ENCODE measurements at regions not wholly inside any gene's neighbourhood (a gene's known extent, or its start where the extent isn't known, plus 50 kb on each side); places are given as distances from the start of the nearest gene placed in this dataset.

DNA sequence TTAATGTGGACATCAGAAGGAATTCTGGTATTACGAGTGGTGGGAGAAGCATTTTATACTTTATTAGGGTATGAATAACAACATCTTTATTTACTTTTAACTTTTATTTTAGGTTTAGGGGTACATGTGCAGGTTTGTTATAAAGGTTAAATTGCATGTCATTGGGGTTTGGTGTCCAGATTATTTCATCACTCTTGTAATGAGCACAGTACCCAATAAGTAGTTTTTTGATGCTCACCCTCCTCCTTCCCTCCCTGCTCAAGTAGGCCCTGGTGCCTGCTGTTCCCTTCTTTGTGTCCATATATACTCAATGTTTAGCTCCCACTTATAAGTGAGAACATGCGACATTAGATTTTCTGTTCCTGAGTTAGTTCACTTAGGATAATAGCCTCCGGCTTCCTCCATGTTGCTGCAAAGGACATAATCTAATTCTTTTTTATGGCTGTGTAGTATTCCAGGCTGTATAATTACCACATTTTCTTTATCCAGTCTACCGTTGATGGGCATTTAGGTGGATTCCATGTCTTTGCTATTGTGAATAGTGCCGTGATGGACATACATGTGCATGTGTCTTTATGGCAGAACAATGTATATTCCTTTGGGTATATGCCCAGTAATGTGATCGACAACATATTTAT, 456.2 kb downstream of the XYLT1 start:
- Histone ChIP-seq H3K9me1 (ENCODE audit: insufficient read depth, low read length) (no peaks in the 10 kb centered on the region), H3K27me3 (ENCODE audit: control insufficient read depth, insufficient read depth, low read length) (no peaks in the 10 kb centered on the region), H3K4me2 (ENCODE audit: low read depth, low read length) (no peak overlapping the region), H2AK5ac (ENCODE audit: low read depth, low read length) (no peak overlapping the region), H2AFZ (replicated peaks; ENCODE audit: low read length, poor library complexity) (no peak overlapping the region), H2AK9ac (replicated peaks; ENCODE audit: low read depth, low read length, poor library complexity) (no peak overlapping the region), H3K23ac (ENCODE audit: low read depth, low read length) (no peak overlapping the region), H4K8ac (ENCODE audit: low read depth in 2 of 2, low read length in 2 of 2) (no peak overlapping the region), H4K20me1 (ENCODE audit: insufficient read depth, low read length) (no peaks in the 10 kb centered on the region), H2BK15ac (ENCODE audit: low read depth, low read length) (no peak overlapping the region), H3K4me1 (ENCODE audit: control insufficient read depth, insufficient read depth, low read length) (no peaks in the 10 kb centered on the region), H3K4ac (ENCODE audit: low read depth, low read length) (no peak overlapping the region), H3K9ac (ENCODE audit: low read depth, low read length) (no peak overlapping the region), H3K18ac (ENCODE audit: low read depth, low read length) (no peak overlapping the region), H3K56ac (ENCODE audit: extremely low read depth, insufficient read depth, low read length) (no peak overlapping the region), H3K79me1 (ENCODE audit: low read depth in 1 of 2, low read length in 2 of 2) (no peaks in the 10 kb centered on the region), H2BK5ac (ENCODE audit: low read depth, low read length, poor library complexity, severe bottlenecking) (no peak overlapping the region), H4K91ac (ENCODE audit: insufficient read depth, low read depth, low read length) (no peak overlapping the region), H3K9me3 (ENCODE audit: control insufficient read depth, insufficient read depth, low read length) (peaks cover 4% of the 10 kb centered on the region), H3K4me3 (ENCODE audit: insufficient read depth, low read depth, low read length) (no peak overlapping the region), H3K14ac (replicated peaks; ENCODE audit: low read depth, low read length) (no peak overlapping the region), H3K36me3 (ENCODE audit: control insufficient read depth, insufficient read depth, low read length) (no peaks in the 10 kb centered on the region), H3K27ac (ENCODE audit: insufficient read depth, low read length) (no peak overlapping the region), H2BK120ac (ENCODE audit: low read depth, low read length) (no peak overlapping the region), H4K5ac (ENCODE audit: low read depth, low read length) (no peak overlapping the region), H2BK20ac (ENCODE audit: low read depth, low read length) (no peak overlapping the region)
- ATAC-seq (ENCODE audit: low read depth) (no peak), DNase-seq (no peak)
- ChIA-PET CTCF (interaction anchor here (0.6 to 1.0 kb wide), 2 partner anchors 15 to 564 kb away, joined by 3 to 5 read pairs; no protein-coding TSS in a partner anchor), POLR2A (ENCODE audit: unreplicated experiment) (no interaction called here)
- BruUV-seq (replicated peaks) = no TSS peak
- in situ Hi-C loops (cut with MboI; ENCODE audit: low sequenced_read_pairs) (no loop called here), dilution Hi-C loops (cut with HindIII; ENCODE audit: low sequenced_read_pairs, unreplicated experiment) (no loop called here), intact Hi-C loops (cut with micrococcal nuclease) (no loop called here)
- TF ChIP-seq, protein P1, sequence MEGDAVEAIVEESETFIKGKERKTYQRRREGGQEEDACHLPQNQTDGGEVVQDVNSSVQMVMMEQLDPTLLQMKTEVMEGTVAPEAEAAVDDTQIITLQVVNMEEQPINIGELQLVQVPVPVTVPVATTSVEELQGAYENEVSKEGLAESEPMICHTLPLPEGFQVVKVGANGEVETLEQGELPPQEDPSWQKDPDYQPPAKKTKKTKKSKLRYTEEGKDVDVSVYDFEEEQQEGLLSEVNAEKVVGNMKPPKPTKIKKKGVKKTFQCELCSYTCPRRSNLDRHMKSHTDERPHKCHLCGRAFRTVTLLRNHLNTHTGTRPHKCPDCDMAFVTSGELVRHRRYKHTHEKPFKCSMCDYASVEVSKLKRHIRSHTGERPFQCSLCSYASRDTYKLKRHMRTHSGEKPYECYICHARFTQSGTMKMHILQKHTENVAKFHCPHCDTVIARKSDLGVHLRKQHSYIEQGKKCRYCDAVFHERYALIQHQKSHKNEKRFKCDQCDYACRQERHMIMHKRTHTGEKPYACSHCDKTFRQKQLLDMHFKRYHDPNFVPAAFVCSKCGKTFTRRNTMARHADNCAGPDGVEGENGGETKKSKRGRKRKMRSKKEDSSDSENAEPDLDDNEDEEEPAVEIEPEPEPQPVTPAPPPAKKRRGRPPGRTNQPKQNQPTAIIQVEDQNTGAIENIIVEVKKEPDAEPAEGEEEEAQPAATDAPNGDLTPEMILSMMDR (conservative IDR thresholded peaks at IDR 0.05; ENCODE audit: low read depth, low read length) = no peak
- TF ChIP-seq RFX5 (IDR thresholded peaks at IDR 0.05; ENCODE audit: low read depth, low read length) (no peak), CHD1 (IDR thresholded peaks at IDR 0.05; ENCODE audit: low read depth, low read length) (no peak), MAZ (IDR thresholded peaks at IDR 0.05; ENCODE audit: borderline replicate concordance, low read depth, low read length) (no peak), MAFK (IDR thresholded peaks at IDR 0.05; ENCODE audit: low read depth, low read length) (no peak), SMC3 (IDR thresholded peaks at IDR 0.05; ENCODE audit: low read depth, low read length) (no peak), RCOR1 (IDR thresholded peaks at IDR 0.05; ENCODE audit: insufficient replicate concordance, low read length) (no peak), FOS (IDR thresholded peaks at IDR 0.05; ENCODE audit: low read depth, low read length) (no peak), CEBPB (IDR thresholded peaks at IDR 0.05; ENCODE audit: low read depth, low read length) (no peak), NFE2L2 (IDR thresholded peaks at IDR 0.05; ENCODE audit: low read depth, low read length) (no peak), RAD21 (IDR thresholded peaks at IDR 0.05; ENCODE audit: low read length) (no peak), POLR2A (IDR thresholded peaks at IDR 0.05; ENCODE audit: low read depth, low read length) (no peak)
- TF ChIP-seq, protein P2, sequence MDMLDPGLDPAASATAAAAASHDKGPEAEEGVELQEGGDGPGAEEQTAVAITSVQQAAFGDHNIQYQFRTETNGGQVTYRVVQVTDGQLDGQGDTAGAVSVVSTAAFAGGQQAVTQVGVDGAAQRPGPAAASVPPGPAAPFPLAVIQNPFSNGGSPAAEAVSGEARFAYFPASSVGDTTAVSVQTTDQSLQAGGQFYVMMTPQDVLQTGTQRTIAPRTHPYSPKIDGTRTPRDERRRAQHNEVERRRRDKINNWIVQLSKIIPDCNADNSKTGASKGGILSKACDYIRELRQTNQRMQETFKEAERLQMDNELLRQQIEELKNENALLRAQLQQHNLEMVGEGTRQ (IDR thresholded peaks at IDR 0.05; ENCODE audit: low read depth, low read length) = no peak
- no CpG with 5 or more reads among the region's 6 CpGs for WGBS, 2 experiments (ENCODE audit: extremely low coverage in 2 of 2, insufficient read length in 1 of 2)
